Left ventricle myocardium inferior (tissue), 1 donor: ENCODE measurements at regions not wholly inside any gene's neighbourhood (a gene's known extent, or its start where the extent isn't known, plus 50 kb on each side); places are given as distances from the start of the nearest gene placed in this dataset.

Experiments used
- DNase-seq: peaks from one replicate; pipeline ENCODE4 v3.0.0-alpha.2; 2020
- H3K27ac ChIP-seq: fragments of 200-600 bp; replicated peaks from 2 replicates; pipeline ENCODE4 v1.8.0; 2021
- H3K27me3 ChIP-seq: fragments of 200-600 bp; 2 replicates; pipeline ENCODE4 v1.8.0; 2021; ENCODE audit warnings: low read depth
- H3K36me3 ChIP-seq: fragments of 200-600 bp; 2 replicates; pipeline ENCODE4 v1.8.0; 2021
- H3K4me1 ChIP-seq: fragments of 200-600 bp; 2 replicates; pipeline ENCODE4 v1.8.0; 2021
- H3K4me3 ChIP-seq: fragments of 200-600 bp; 2 replicates; pipeline ENCODE4 v1.8.0; 2021; ENCODE audit warnings: mild to moderate bottlenecking, moderate library complexity
- H3K9me3 ChIP-seq: fragments of 200-600 bp; replicated peaks from 2 replicates; pipeline ENCODE4 v1.8.0; 2021
- CTCF ChIP-seq: fragments of 200-600 bp; IDR thresholded peaks from 2 replicates; pipeline ENCODE4 v1.8.0; 2021; ENCODE audit warnings: antibody characterized with exemption, mild to moderate bottlenecking, borderline replicate concordance
- intact Hi-C: fragments of 100-400 bp; cut with micrococcal nuclease; formaldehyde crosslinking; loops from one replicate; pipeline ENCODE4 v1.11.0; 2022
- donor health status: DM: no; HTN: yes; CAD: no; lungs with severe emphysema.

GRCh38 chr13:60772726-60773125 lies 375.7 kb downstream of the TDRD3 start:
- intact Hi-C loops = no loop called here
- no peak overlapping the region for H3K27ac ChIP-seq
- TF ChIP-seq CTCF = no peak

GRCh38 chr13:60765700-60766411 lies 368.8 kb downstream of the TDRD3 start:
- H3K27ac ChIP-seq = peak overlapping the region; percentile 24

More at GRCh38 chr13:60772726-60773125, 375.7 kb downstream of the TDRD3 start:
- peaks cover 9% of the 10 kb centered on the region for H3K9me3 ChIP-seq
- no peaks in the 10 kb centered on the region for H3K4me1 ChIP-seq
- DNase-seq = no peak
- no peak overlapping the region for H3K4me3 ChIP-seq
- H3K36me3 ChIP-seq = no peaks in the 10 kb centered on the region
- H3K27me3 ChIP-seq = no peaks in the 10 kb centered on the region

GRCh38 chr13:60759499-60759898 lies 362.5 kb downstream of the TDRD3 start:
- Histone ChIP-seq H3K36me3 (no peaks in the 10 kb centered on the region), H3K27ac (no peak overlapping the region), H3K4me1 (peaks cover 15% of the 10 kb centered on the region), H3K4me3 (peak overlapping the region; percentile 31), H3K27me3 (no peaks in the 10 kb centered on the region), H3K9me3 (no peaks in the 10 kb centered on the region)
- no peak for DNase-seq
- intact Hi-C loops = no loop called here
- TF ChIP-seq CTCF = no peak

More at GRCh38 chr13:60765700-60766411, 368.8 kb downstream of the TDRD3 start:
- no peaks in the 10 kb centered on the region for H3K27me3 ChIP-seq
- H3K36me3 ChIP-seq = no peaks in the 10 kb centered on the region
- intact Hi-C loops = no loop called here
- TF ChIP-seq CTCF = no peak
- H3K9me3 ChIP-seq = peaks cover 6% of the 10 kb centered on the region
- H3K4me3 ChIP-seq = no peak overlapping the region
- peaks cover 13% of the 10 kb centered on the region for H3K4me1 ChIP-seq
- DNase-seq = no peak

- Histone ChIP-seq H3K27me3 (no peaks in the 10 kb centered on the region), H3K4me3 (no peak overlapping the region), H3K4me1 (peaks cover 15% of the 10 kb centered on the region), H3K36me3 (no peaks in the 10 kb centered on the region), H3K9me3 (no peaks in the 10 kb centered on the region), H3K27ac (no peak overlapping the region)
- DNase-seq = no peak
- intact Hi-C loops = no loop called here
- TF ChIP-seq CTCF = no peak
Measured at GRCh38 chr13:60758637-60759036, 361.6 kb downstream of the TDRD3 start.

- Histone ChIP-seq H3K27me3 (no peaks in the 10 kb centered on the region), H3K4me1 (peaks cover 15% of the 10 kb centered on the region), H3K4me3 (no peak overlapping the region), H3K36me3 (no peaks in the 10 kb centered on the region), H3K27ac (no peak overlapping the region), H3K9me3 (no peaks in the 10 kb centered on the region)
- DNase-seq = no peak
- intact Hi-C loops = no loop called here
- TF ChIP-seq CTCF = no peak
Measured at GRCh38 chr13:60757501-60758215, 360.6 kb downstream of the TDRD3 start.
